ENCODE measurements at regions not wholly inside any gene's neighbourhood (a gene's known extent, or its start where the extent isn't known, plus 50 kb on each side); places are given as distances from the start of the nearest gene placed in this dataset.

DNA sequence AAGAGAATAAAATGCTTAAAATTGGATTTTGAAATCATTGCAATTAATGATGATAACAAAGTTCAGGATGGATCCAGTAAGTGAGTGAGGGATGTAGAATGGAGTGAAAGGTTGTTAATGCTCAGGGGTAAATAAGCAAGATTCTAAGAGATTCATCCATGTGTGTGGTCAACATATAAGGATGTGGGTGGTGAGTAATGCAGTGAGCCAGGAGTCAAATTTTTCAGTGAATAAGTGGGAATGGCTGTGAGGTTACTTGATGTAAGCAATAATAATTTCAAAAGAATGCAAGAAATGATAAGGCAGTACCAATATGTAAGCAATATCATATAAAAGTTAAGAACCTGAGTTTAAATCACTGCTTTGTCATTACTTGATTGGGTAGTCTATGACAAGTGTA is 207.5 kb upstream of the ADGRB3 start:
- in situ Hi-C loops (cut with MboI; ENCODE audit: low pct_unique_long_range_greater_than_20kb, low sequenced_read_pairs) = no loop called here
- DNase-seq = no peak

DNA sequence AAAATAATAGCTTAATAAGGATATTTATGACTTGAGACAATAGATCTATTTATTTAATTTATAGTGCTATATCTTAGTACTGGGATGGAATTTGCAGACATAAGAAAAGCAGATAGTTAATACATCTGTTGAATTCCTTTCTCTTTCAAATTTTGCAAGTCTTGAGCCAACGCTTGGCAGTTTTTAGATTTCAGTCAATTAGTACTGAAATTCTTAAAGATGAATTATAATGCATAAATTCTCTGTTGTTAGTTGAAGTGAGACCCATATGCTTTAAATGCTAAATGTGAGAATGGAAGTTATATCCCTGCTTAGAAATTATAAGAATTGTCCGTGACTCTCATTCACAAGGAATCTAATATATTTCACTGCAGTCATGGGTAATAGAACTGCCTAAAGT is 225.1 kb upstream of the ADGRB3 start:
- in situ Hi-C loops (cut with MboI; ENCODE audit: low pct_unique_long_range_greater_than_20kb, low sequenced_read_pairs) = no loop called here
- DNase-seq = no peak

DNA sequence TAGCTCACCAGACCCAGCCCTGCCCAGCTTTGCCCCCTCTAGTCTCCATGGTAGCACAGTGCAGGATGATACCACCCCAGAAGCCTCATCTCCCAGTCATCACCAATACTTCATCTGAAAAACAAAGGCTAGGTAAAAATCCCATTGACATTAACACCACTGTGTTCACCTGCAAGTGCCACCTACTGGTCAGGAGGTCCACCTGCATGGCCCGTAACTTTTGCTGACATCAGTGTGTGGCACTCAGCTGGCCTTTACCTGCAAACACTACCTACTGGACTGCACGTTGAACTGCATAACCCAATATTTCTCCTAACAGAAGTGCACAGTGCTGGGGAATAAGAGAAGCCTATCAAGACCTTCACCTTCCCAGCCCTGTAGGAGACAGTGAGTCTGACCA is 234.7 kb upstream of the ADGRB3 start:
- DNase-seq = no peak
- in situ Hi-C loops (cut with MboI; ENCODE audit: low pct_unique_long_range_greater_than_20kb, low sequenced_read_pairs) = no loop called here

DNA sequence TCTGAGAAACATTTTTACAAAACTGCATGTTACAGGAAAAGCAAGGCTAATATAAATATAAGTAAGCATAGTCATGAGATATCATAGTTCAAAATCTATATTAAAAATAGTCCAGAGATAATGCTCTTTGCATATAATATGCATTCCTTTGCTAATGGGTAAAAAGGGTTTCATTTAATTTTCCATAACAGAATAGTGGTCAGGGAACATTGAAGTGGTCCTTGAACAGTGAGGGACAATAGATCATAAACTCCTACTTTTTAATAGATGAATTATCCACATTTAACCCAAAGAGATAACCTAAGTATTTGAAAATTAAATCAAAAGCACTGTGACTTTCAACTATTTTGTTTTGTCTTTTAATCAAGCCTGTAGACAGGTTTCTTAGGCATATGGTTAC is 243.1 kb upstream of the ADGRB3 start:
- in situ Hi-C loops (cut with MboI; ENCODE audit: low pct_unique_long_range_greater_than_20kb, low sequenced_read_pairs) = no loop called here

DNA sequence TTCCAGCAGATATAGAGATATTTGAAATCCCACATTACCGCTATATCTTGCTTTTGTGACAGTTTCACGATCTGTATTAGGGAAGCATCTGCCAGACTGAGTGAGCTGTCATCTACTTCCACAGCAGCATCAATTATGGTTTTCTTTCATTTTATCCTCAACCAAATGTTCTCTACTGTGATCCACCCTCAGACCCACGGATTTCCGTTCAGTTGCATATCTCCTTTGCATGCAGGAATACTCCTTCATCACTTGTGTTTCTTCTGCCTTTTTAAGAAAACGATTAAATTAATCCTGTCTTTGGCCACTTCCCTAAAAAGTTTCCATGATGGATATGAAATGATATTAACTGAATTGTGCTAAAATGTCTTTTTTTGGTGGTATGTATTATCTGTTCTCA is 262.1 kb upstream of the ADGRB3 start:
- in situ Hi-C loops (cut with MboI; ENCODE audit: low pct_unique_long_range_greater_than_20kb, low sequenced_read_pairs) = no loop called here
- DNase-seq = no peak

More for the DNA sequence above, 243.1 kb upstream of the ADGRB3 start:
- DNase-seq = no peak

DNA sequence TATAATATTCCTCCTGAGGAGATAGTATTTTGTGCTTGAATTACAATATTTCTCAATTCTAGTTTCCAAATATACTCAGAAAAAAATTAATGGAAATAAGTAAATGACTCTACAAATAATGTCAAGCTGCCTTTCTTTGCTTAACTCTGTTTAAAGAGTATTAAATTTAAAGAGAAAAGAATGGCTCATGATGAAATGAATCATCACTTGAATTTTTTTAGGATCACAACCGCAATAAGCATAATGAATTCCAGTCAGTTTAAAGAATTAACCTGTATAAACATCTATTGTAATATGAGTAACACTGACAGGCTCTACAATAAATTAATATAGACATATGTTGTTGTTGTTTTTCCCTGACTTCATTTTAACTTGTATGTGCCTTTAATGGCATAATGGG is 266.2 kb upstream of the ADGRB3 start:
- in situ Hi-C loops (cut with MboI; ENCODE audit: low pct_unique_long_range_greater_than_20kb, low sequenced_read_pairs) = no loop called here
- no peak for DNase-seq

DNA sequence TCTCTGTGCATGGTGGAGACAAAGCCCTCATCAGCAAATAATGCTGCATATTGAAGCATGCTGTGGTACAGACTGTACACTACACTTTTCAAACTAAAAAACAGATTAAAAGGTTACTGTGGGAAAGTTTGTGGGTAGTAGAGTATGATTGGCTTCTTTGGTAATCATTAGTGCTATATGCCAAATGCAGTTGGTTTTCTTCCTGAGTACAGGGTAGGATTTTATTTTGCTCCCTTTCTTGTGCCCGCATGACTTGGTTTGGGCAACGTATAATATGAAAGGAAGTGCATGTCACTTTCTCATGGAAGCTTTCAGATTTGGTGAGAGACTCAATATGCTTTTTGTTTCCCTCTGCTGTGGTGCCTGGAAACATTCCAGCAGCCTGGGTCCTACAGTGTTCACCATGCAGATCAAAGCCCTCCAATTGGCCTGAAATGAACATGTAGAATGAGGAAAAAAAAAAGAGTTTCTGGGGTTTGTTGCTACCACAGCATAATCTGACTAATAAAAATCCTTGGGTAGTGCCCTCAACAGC is 270.7 kb upstream of the ADGRB3 start:
- no peak for DNase-seq
- in situ Hi-C loops (cut with MboI; ENCODE audit: low pct_unique_long_range_greater_than_20kb, low sequenced_read_pairs) = no loop called here

DNA sequence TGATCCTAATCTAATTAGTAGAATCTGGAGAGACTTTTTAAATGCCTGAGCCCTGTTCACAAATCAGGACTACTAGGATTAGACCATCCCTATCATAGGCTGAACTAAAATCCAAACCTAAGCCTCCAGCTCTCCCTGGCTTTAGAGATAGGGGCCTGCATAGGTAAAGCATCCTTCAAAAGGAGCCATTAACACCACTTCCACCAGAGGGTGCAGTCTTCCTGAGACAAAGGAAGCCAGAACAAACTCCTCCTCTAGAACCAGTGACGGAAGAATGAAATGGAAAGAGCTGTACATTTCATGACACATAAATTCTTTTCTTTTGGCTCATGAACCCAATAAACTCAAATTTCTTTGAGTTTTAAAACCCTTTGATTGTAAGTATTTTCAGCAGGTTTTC is 291.2 kb upstream of the ADGRB3 start:
- DNase-seq = peak; percentile 72
- in situ Hi-C loops (cut with MboI; ENCODE audit: low pct_unique_long_range_greater_than_20kb, low sequenced_read_pairs) = no loop called here

DNA sequence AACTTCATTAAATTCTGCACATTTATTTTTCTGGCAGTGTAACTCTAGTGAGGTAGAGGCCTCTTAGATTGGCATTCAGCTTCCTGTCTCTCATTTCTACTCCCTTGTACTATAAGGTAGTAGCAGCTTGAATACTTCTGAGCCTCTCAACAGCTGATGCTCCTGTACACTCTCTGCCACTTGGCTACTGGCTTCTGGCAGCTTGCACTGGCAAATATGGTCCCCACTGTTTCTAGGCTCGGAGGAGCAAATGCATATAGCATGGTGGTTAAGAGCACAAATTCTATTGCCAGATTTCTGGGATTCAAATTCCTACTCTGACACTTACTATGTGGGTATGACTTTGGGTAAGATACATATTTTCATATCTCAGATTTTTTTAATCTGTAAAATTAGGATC is 292.8 kb upstream of the ADGRB3 start:
- no peak for DNase-seq
- in situ Hi-C loops (cut with MboI; ENCODE audit: low pct_unique_long_range_greater_than_20kb, low sequenced_read_pairs) = no loop called here

DNA sequence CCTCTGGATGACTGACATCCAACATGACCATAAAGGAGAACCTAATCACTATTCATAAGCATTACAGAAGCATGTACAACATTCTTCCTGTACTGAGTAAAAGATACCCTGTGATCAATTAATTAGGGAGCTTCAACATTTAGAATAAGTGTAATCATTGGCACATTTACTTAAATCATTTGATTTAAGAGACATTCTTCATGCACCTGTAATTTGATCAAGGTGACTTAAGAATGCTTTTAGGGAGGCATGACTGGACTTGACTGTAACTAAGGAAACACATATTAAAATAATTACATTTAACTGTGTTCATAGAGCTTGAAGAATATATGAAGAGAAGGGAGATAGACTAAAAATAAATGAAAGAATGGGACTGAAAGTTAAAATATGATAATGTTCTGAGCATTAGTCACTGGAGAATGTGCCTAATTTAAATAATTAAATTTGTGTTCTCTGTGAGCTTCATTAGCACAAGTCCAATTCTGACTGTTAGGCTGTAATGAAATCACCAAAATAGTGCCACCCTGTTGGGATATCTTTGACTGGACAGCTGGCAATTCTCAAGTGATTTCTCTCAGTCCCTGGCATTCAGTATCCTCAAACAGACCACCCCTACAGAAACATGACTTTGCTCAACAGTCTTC is 295.5 kb upstream of the ADGRB3 start:
- in situ Hi-C loops (cut with MboI; ENCODE audit: low pct_unique_long_range_greater_than_20kb, low sequenced_read_pairs) = no loop called here
- no peak for DNase-seq

DNA sequence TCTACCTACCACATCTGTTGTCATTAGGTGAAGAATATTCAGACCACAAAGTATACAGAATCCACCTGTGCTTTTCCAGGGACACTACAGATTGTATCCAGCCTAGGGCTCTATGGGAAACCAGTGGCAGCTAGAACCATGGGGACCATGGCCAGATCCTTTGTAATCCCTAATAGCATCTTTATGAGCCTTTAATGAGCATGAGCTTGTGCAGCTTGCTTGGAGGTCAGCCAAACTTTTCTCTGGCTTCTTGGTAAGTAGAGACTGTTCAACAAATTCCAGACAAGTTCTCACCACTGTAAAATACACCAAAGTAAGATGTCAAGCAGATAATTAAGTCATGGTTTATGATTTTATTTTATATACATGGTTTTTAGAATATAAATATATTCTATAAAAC is 301.6 kb upstream of the ADGRB3 start:
- in situ Hi-C loops (cut with MboI; ENCODE audit: low pct_unique_long_range_greater_than_20kb, low sequenced_read_pairs) = no loop called here
- no peak for DNase-seq

DNA sequence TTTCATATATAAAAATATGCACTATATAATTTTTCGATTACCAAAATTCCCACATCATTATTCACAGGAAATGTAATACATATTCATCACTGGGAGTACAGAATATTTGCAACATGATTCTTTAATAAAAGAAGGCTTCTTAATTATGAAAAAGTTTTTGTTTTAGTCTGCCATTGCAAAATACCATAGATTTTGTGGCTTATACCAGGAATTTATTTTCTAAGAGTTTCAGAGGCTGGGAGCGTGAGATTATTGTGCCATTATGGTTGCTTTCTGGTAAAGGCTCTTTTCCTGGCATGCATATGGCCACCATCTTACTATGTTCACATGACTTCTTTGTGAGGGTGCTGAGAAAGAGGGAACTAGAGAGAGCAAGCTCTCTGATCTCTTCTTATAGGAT is 306.9 kb upstream of the ADGRB3 start:
- no peak for DNase-seq
- in situ Hi-C loops (cut with MboI; ENCODE audit: low pct_unique_long_range_greater_than_20kb, low sequenced_read_pairs) = no loop called here

DNA sequence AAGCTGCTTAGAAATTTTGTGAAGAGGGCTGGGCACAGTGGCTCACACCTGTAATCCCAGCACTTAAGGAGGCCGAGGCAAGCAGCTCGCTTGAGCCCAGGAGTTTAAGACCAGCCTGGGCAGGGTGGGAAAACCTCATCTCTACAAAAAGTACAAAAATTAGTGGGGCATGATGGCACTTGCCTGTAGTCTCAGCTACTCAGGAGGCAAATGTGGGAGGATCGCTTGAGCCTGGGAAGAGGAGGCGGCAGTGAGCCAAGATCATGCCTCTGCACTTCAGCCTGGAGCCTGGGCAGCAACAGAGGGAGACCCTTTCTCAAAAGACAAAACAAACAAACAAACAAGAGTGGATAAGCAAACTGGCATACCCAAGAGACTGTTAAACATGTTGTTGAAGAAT is 308.3 kb upstream of the ADGRB3 start:
- no peak for DNase-seq
- in situ Hi-C loops (cut with MboI; ENCODE audit: low pct_unique_long_range_greater_than_20kb, low sequenced_read_pairs) = no loop called here

DNA sequence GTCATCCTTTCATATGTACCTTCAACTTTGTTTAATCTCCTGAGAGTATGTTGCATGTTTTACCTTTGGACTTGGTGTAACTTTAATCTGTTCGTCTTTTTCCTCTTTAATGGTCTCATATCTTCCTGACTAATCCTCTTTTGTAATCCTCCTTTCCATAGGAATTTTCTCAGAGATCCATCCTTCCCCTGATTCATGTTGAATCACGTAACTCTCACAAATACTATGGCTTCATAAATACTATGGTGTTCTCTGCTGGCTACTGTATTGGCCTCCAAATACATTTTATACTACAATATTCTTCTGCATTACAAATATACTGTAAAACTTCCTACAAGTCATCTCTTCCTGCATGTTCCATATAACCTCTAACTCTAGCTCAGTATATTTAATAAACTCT is 317.7 kb upstream of the ADGRB3 start:
- in situ Hi-C loops (cut with MboI; ENCODE audit: low pct_unique_long_range_greater_than_20kb, low sequenced_read_pairs) = no loop called here
- DNase-seq = no peak

DNA sequence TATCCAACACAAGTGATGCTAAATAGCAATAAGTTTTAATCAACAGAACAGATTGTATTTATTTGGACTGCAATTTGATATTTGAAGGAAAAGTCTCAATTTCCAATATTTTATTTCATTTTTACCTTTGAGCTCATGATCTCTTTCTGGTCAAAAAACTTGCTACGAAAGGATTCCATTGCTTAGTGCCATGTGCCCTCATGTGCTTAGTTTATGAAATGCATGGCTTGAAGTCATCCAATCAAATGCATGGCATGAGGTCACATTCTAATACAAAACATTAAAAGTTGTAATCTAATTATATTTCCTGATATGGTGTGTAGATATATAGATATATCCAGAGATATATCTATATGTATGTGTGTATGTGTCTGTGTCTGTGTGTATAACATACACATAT is 321.2 kb upstream of the ADGRB3 start:
- peak; percentile 5 for DNase-seq
- in situ Hi-C loops (cut with MboI; ENCODE audit: low pct_unique_long_range_greater_than_20kb, low sequenced_read_pairs) = no loop called here

DNA sequence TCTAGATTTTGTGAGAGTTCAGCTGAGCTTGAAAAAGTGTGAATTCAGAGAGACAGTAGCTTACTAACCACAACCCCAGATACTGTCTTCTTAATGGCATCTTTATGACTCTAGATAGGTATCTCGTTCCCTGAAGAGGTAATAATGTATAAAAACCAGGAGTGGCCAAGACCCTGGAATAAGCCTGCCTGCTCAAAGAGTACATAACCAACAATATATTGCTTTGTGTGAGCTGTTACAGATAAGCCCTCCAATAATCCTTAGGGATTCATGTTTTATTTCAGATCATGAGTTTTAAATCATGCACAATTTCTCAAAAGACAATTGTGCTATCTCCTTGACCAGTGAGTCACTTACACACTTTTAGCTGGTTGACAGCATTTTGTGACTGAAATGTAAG is 327.8 kb upstream of the ADGRB3 start:
- in situ Hi-C loops (cut with MboI; ENCODE audit: low pct_unique_long_range_greater_than_20kb, low sequenced_read_pairs) = no loop called here
- DNase-seq = no peak

DNA sequence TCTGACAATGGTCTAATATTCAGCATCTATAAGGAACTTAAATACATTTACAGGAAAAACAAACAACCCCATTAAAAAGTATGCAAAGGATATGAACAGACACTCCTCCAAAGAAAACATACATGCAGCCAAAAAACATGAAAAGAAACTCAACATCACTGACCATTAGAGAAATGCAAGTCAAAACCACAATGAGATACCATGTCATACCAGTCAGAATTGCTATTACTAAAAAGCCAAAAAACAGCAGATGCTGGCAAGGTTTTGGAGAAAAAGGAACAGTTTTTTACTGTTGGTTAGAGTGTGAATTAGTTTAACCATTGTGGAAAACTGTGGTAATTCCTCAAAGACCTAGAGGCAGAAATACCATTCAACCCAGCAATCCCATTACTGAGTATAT is 339.0 kb upstream of the ADGRB3 start:
- DNase-seq = no peak
- in situ Hi-C loops (cut with MboI; ENCODE audit: low pct_unique_long_range_greater_than_20kb, low sequenced_read_pairs) = no loop called here

DNA sequence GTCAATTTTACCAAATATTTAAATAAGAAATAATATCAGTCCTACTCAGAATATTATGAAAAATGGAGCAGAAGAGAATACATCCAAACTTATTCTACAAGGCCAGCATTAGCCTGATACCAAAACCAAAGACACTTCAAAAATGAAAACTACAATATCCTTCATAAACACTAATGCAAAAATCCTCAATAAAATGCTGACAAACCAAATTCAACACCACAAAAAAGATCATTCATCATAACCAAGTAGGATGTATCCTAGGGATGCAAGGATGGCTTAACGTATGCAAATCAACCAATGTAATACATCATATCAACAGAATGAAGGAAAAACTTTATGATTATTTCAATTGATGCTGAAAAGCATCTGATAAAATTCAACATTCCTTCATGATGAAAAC is 352.4 kb upstream of the ADGRB3 start:
- in situ Hi-C loops (cut with MboI; ENCODE audit: low pct_unique_long_range_greater_than_20kb, low sequenced_read_pairs) = no loop called here
- no peak for DNase-seq

DNA sequence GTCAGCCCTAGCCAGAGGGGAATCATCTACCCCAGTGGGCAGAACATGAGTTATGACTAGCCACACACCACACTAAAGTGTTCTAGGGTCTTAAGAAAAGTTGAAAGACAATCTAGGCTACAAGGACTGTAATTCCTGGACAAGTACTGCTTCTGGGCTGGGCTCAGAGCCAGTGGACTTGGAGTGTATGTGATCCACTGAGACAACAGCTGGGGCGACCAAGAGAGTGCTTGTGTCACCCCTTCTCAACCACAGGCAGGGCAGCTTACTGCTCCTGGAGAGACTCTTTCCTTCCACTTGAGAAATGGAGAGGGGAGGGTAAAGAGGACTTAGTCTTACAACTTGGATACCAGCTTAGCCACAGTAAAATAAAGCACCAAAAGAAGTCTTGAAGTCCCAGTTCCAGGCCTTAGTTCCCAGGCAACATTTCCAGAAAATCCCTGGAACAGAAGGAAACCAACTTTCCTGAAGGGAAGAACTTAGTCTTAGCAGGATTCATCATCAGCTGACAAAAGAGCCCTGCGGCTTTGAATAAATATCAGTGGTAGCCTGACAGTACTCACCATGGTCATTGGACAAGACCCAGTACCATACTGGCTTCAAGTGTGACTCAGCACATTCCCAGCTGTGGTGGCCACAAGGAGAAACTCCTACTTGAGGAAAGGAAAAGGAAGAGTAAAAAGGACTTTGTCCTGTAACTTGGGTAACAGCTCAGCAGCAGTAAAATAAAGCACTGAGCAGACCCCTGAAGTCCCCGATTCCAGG is 355.1 kb upstream of the ADGRB3 start:
- no peak for DNase-seq
- in situ Hi-C loops (cut with MboI; ENCODE audit: low pct_unique_long_range_greater_than_20kb, low sequenced_read_pairs) = no loop called here

DNA sequence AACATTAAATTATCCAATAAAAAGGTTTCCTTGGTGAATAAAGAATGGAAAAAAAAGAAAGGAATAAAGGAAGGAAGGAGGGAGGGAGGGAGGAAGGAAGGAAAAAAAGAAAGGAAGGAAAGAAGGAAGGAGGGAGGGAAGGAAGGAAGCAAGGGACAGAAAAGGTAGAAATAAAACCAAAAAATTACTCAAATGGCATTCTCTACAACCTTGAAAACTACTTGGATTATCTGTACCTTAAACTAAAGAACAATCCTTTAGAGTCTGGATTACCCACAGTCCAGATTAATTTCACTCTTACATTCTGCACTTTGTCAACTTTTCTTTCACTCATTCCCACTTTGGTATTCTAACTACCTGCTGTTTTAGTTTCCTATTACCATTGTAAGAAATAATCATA is 361.8 kb upstream of the ADGRB3 start:
- DNase-seq = no peak
- in situ Hi-C loops (cut with MboI; ENCODE audit: low pct_unique_long_range_greater_than_20kb, low sequenced_read_pairs) = no loop called here

DNA sequence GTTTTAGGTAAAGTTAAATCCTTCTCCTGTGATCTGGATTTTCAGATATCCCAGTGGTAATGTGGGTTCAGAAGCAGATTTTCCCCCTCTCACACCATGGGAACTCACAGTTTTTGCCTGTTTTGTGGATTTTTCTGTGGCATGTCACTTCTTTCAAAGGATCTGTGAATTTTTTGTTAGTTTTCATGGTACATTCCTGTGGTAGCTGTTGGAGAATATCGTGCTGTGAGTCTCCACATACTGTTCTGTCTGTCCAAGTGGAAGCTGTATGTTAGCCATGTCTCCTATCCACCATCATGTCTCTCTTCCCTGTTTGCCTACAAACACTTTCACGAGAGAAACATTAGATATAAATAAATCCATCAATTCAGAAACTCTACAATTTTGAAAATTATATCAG is 378.7 kb upstream of the ADGRB3 start:
- in situ Hi-C loops (cut with MboI; ENCODE audit: low pct_unique_long_range_greater_than_20kb, low sequenced_read_pairs) = no loop called here
- DNase-seq = no peak
